ENCODE measurements at regions not wholly inside any gene's neighbourhood (a gene's known extent, or its start where the extent isn't known, plus 50 kb on each side); places are given as distances from the start of the nearest gene placed in this dataset.

GRCh38 chr3:127391436-127392155 lies 103.8 kb upstream of the PRR20G start:
- H3K4me3 ChIP-seq (ENCODE audit: low read depth, low read length) = no peak overlapping the region
- TF ChIP-seq, protein P1, sequence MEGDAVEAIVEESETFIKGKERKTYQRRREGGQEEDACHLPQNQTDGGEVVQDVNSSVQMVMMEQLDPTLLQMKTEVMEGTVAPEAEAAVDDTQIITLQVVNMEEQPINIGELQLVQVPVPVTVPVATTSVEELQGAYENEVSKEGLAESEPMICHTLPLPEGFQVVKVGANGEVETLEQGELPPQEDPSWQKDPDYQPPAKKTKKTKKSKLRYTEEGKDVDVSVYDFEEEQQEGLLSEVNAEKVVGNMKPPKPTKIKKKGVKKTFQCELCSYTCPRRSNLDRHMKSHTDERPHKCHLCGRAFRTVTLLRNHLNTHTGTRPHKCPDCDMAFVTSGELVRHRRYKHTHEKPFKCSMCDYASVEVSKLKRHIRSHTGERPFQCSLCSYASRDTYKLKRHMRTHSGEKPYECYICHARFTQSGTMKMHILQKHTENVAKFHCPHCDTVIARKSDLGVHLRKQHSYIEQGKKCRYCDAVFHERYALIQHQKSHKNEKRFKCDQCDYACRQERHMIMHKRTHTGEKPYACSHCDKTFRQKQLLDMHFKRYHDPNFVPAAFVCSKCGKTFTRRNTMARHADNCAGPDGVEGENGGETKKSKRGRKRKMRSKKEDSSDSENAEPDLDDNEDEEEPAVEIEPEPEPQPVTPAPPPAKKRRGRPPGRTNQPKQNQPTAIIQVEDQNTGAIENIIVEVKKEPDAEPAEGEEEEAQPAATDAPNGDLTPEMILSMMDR (conservative IDR thresholded peaks at IDR 0.05; ENCODE audit: low read depth, low read length) = no peak
- no peak for DNase-seq (ENCODE audit: low read depth)

GRCh38 chr3:127390365-127391025 lies 102.6 kb upstream of the PRR20G start:
- DNase-seq (ENCODE audit: low read depth) = no peak
- no peak overlapping the region for H3K4me3 ChIP-seq (ENCODE audit: low read depth, low read length)
- TF ChIP-seq, protein P1 (conservative IDR thresholded peaks at IDR 0.05; ENCODE audit: low read depth, low read length) = no peak

GRCh38 chr3:127389913-127390312 lies 102.1 kb upstream of the PRR20G start:
- H3K4me3 ChIP-seq (ENCODE audit: low read depth, low read length) = no peak overlapping the region
- no peak for DNase-seq (ENCODE audit: low read depth)
- TF ChIP-seq, protein P1 (conservative IDR thresholded peaks at IDR 0.05; ENCODE audit: low read depth, low read length) = no peak

DNA sequence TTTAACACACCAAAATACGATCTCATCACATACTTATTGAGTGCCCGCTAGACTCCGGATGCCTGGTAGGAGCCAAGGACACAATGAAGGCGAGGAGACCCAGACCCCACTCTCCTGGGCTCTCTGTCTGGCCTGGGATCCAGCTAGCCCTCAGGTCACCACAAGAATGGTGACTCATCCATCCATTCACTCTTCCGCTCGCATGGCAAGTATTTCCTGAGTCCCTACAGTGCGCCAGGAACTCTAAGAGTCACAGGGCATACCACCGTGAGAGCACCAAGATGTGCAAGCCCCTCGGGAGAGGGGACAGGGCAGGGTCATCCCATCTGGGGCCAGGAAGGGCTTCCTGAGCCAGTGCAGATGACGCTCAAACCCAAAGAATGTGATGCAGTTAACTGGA lies 101.6 kb upstream of the PRR20G start:
- TF ChIP-seq, protein P1 (conservative IDR thresholded peaks at IDR 0.05; ENCODE audit: low read depth, low read length) = no peak

DNA sequence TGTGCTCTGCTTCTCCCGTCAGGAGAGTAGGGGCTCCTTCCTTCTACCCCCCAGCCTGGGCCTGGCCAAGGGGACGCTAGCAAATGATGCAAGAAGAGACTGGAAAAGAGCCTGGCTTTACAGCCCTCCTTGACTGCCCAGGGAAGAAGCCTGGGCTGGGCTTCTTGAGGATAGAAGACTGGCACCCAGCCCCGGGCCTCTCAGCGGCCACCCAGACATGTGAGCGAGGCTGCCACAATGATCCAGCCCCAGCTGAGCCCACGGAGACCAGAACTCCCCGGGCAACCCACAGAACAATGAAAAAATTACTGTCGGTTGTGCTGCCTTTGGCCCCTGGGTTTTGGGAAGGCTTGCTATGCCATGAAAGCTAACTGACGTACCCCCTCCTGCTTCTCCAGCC lies 100.6 kb upstream of the PRR20G start:
- no peak for DNase-seq (ENCODE audit: low read depth)
- no peak overlapping the region for H3K4me3 ChIP-seq (ENCODE audit: low read depth, low read length)
- TF ChIP-seq, protein P1 (conservative IDR thresholded peaks at IDR 0.05; ENCODE audit: low read depth, low read length) = no peak

More for the DNA sequence above, 101.6 kb upstream of the PRR20G start:
- no peak overlapping the region for H3K4me3 ChIP-seq (ENCODE audit: low read depth, low read length)
- no peak for DNase-seq (ENCODE audit: low read depth)

DNA sequence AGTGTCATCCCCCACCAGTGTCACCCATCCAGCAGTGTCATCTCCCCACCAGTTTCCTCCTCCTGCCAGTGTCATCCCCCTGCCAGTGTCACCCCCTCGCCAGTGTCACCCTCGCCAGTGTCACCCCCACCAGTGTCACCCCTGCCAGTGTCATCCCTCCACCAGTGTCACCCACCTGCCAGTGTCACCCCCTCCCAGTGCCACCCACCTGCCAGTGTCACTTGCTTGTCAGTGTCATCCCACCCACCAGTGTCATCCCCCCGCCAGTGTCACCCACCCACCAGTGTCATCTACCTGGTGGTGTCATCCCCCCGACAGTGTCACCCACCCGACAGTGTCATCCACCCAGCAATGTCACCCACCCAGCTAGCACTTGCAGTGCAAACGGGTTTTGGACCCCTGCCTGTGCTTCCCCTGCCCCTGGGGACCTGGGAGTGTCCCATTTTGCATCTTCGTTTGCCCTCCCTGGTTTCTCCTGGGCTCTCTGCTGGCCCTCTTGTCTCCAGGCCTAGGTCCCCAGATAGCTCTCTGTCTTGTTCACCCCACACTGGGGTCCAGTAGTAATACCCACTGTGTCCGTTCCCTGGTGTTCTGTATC lies 99.8 kb upstream of the PRR20G start:
- TF ChIP-seq, protein P1 (conservative IDR thresholded peaks at IDR 0.05; ENCODE audit: low read depth, low read length) = no peak
- no peak overlapping the region for H3K4me3 ChIP-seq (ENCODE audit: low read depth, low read length)
- no peak for DNase-seq (ENCODE audit: low read depth)
